GM18909 (cell line): ENCODE measurements at regions not wholly inside any gene's neighbourhood (a gene's known extent, or its start where the extent isn't known, plus 50 kb on each side); places are given as distances from the start of the nearest gene placed in this dataset.
A peak's percentile ranks its signal among the peaks of the same experiment; 100 is the strongest.
"Not testable (repeated sequence)": the region's sequence is repeated elsewhere in the genome, so short reads cannot be mapped to it uniquely, and the experiment has no call there.

Experiments used
- ATAC-seq: cut with Tn5 transposase; IDR thresholded peaks from one replicate; pipeline ENCODE4 v1.9.1; 2021; ENCODE audit warnings: mild to moderate bottlenecking; ENCODE audit not compliant: unreplicated experiment, poor library complexity

- ATAC-seq = no peak
Observed at GRCh38 chr6:168369786-168370185, 50.2 kb upstream of the DACT2 start.

GRCh38 chr6:168370310-168370991 is 50.9 kb upstream of the DACT2 start:
- ATAC-seq = peak; percentile 51

- ATAC-seq = no peak
Observed at GRCh38 chr6:168371185-168371584, 51.6 kb upstream of the DACT2 start.

- no peak for ATAC-seq
Observed at GRCh38 chr6:168371618-168371980, 52.0 kb upstream of the DACT2 start.

GRCh38 chr6:168371981-168372711 is 52.6 kb upstream of the DACT2 start:
- ATAC-seq = no peak

GRCh38 chr6:168372889-168373288 is 53.3 kb upstream of the DACT2 start:
- no peak for ATAC-seq

- no peak for ATAC-seq
Observed at GRCh38 chr6:168373389-168373788, 53.8 kb upstream of the DACT2 start.

GRCh38 chr6:168374051-168374502 is 54.5 kb upstream of the DACT2 start:
- ATAC-seq = no peak

- ATAC-seq = no peak
Observed at GRCh38 chr6:168374541-168375071, 55.0 kb upstream of the DACT2 start.

- ATAC-seq = no peak
Observed at GRCh38 chr6:168376120-168376519, 56.5 kb upstream of the DACT2 start.

GRCh38 chr6:168376811-168377483 is 57.4 kb upstream of the DACT2 start:
- no peak for ATAC-seq

- no peak for ATAC-seq
Observed at GRCh38 chr6:168377484-168377855, 57.9 kb upstream of the DACT2 start.

- ATAC-seq = no peak
Observed at GRCh38 chr6:168377856-168378832, 58.6 kb upstream of the DACT2 start.

GRCh38 chr6:168379579-168379978 is 60.0 kb upstream of the DACT2 start:
- not testable (repeated sequence) for ATAC-seq

GRCh38 chr6:168380166-168380955 is 60.6 kb upstream of the SMOC2 start:
- not testable (repeated sequence) for ATAC-seq

GRCh38 chr6:168380956-168381605 is 59.9 kb upstream of the SMOC2 start:
- no peak for ATAC-seq

GRCh38 chr6:168381726-168382458 is 59.1 kb upstream of the SMOC2 start:
- no peak for ATAC-seq
